Neural progenitor cell (in vitro differentiated cells): ENCODE measurements at regions not wholly inside any gene's neighbourhood (a gene's known extent, or its start where the extent isn't known, plus 50 kb on each side); places are given as distances from the start of the nearest gene placed in this dataset.

Experiments used
- CTCF ChIP-seq: fragments of 200-600 bp; sonication (generic); IDR thresholded peaks from 2 replicates; pipeline ENCODE4 v1.5.1; 2017; ENCODE audit warnings: antibody characterized with exemption, mild to moderate bottlenecking
- EZH2phosphoT487 ChIP-seq: fragments of 200-600 bp; sonication (generic); IDR thresholded peaks from 2 replicates; pipeline ENCODE4 v1.6.1; 2017; ENCODE audit warnings: antibody characterized with exemption

DNA sequence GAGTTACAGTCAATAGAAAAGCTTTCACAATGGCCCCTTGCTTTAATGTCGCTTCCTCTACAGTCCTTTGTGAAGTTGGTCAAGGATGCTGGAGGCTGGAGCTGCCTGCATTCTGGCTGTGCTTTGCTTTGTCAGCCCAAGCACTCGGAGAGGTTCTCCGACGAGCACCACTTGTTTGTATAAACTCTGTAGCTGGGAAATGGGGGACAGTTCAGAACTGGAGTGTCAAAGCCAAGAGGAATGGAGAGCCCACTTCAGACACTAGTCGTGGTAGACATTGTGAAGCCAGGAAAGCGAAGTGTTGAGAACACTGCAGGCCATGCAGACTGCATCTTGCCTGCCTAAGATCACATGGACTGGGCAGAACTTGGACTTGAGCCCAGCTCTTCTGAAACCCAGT, 330.3 kb downstream of the GADD45G start:
- TF ChIP-seq CTCF (no peak), EZH2phosphoT487 (no peak)
